GM19328 (cell line): ENCODE measurements at regions not wholly inside any gene's neighbourhood (a gene's known extent, or its start where the extent isn't known, plus 50 kb on each side); places are given as distances from the start of the nearest gene placed in this dataset.
A peak's percentile ranks its signal among the peaks of the same experiment; 100 is the strongest.
"Not testable (repeated sequence)": the region's sequence is repeated elsewhere in the genome, so short reads cannot be mapped to it uniquely, and the experiment has no call there.

Experiments
- ATAC-seq: cut with Tn5 transposase; IDR thresholded peaks from one replicate; pipeline ENCODE4 v1.9.1; 2021; ENCODE audit warnings: mild to moderate bottlenecking, moderate library complexity; ENCODE audit not compliant: unreplicated experiment

- no peak for ATAC-seq
Observed at GRCh38 chr3:76505202-76505845, 534.6 kb upstream of the ROBO2 start.

- no peak for ATAC-seq
Observed at GRCh38 chr3:76509179-76509830, 530.6 kb upstream of the ROBO2 start.

GRCh38 chr3:76514836-76515235 lies 525.1 kb upstream of the ROBO2 start:
- no peak for ATAC-seq

DNA sequence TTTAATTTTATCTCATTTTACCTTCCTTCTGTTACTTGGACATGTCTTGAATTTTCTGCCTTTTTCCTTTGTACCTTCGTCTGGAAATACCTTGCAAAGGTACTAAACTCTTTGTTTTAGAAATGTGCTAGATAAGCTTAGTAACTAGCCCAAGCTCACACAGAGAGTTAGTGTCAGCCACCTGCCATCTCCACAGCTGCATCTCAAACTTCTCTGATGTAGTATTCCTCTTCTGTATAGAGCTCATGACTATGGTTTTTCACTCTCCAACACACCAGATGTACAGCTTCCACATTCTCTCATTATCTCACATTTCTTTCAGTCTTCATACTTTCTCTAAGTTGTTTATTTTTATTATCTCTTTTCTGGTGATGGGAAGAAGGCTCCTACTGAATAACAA lies 516.6 kb upstream of the ROBO2 start:
- no peak for ATAC-seq

DNA sequence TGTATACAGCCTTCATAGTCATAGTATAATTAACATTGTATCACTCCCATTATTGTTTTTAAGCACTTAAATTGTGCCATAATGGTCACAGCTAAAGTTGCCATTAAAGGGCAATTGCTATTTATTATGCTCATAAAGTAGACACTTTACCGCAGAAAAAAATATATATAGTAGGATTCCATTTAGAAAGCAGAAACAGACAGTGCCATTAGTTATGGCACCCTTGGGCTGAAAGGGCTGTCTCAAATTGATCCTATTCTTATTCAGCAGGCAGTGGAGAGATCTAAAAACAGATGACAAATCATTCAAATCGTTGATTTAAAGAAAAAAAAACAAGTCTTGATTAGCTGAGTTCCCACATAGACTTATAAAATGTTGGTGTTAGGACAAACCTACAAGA lies 514.2 kb upstream of the ROBO2 start:
- no peak for ATAC-seq

- ATAC-seq, result no peak
Observed at GRCh38 chr3:76527773-76528172, 512.1 kb upstream of the ROBO2 start.

- ATAC-seq, result no peak
Observed at GRCh38 chr3:76532158-76532822, 507.6 kb upstream of the ROBO2 start.

DNA sequence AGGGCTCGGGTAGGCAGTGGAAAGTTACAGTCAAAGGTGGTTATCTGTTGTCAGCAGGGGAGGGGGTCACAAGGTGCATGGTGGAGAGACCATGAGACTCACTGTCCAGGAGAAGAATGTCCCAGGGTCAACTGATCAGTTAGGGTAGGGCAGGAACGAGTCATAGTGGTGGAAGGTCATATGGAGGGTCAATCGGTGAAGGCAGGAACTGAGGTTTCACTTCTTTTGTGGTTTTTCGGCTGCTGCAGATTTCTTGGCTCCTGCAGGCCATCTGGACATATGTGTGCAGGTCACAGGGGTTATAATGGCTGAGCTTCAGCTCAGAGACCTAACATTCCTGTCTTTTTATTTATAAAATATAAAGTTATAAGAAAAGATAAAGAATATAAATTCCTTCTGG lies 506.2 kb upstream of the ROBO2 start:
- ATAC-seq, result not testable (repeated sequence)

GRCh38 chr3:76537857-76538256 lies 502.0 kb upstream of the ROBO2 start:
- ATAC-seq, result peak; percentile 61

DNA sequence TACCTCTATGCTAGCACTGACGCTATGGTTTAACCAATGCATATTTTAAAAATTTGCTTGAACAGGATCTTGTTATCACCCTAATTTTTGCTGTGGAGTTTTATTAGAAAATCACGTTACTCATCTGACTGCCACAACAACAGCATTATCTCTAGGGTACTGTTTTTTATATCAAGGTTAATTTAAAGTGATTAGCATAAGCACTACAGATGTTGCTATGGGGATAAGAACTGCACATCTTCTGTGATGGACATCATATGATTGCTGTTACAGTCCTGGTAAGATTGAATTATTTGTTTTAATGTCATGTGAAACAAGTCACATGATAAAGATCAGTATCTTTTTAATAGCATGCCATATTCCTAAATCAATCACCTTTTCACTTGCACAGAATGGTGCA lies 492.2 kb upstream of the ROBO2 start:
- no peak for ATAC-seq

- ATAC-seq, result no peak
Observed at GRCh38 chr3:76550522-76551201, 489.2 kb upstream of the ROBO2 start.

DNA sequence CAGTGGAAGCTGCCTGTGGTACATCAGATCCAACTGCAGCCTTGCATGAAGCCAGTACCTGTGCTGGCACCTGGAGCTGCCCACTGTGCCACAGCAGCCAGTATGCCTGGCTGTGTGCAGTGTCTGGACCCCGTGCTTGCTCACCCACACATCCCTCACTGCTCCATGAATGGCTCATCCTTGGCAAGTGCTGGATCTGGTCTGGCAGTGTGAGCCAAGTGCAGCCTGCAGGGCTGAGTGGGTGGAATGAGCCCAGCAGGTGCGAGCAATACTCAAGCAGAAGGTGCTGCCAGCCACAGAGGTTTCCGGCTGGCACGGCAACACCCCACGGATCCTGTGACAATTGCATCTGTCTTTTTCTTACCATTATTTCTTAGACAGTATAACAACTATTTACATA lies 488.2 kb upstream of the ROBO2 start:
- no peak for ATAC-seq

GRCh38 chr3:76552653-76553052 lies 487.2 kb upstream of the ROBO2 start:
- no peak for ATAC-seq

GRCh38 chr3:76554707-76555106 lies 485.2 kb upstream of the ROBO2 start:
- ATAC-seq, result no peak

- ATAC-seq, result no peak
Observed at GRCh38 chr3:76561494-76562236, 478.2 kb upstream of the ROBO2 start.

DNA sequence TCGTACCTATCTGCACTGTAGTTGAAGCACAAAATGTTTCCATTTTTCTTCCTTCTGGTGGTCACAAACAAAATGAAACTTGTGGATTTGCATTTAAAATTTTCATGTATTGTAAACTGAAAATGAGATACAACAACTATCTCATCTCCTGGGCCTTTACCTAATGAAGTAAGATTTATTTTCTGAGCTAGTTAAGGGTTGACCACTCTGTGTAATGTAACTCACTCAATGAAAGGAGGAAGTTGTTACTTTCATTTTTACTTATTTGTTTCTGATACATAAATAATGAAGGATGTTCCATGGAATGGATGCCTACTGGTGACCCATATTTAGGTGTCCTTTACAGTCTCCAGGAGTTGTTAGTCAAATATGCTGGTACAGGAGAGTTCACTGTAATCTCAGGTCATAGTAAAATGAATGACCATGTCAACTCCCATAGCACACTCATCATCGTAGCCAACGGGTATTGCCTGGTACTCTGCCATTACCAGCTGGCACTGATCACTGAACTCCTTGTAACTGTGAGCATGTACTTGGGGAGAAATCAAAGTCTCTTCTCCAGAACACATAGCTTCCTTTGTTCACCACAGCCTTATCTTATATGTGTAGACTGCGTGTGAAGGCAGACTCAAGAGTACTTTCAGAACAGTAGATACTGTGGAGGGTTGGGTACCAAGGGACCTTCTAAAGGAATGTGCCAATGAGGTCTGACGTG lies 474.2 kb upstream of the ROBO2 start:
- no peak for ATAC-seq

GRCh38 chr3:76566211-76566534 lies 473.7 kb upstream of the ROBO2 start:
- no peak for ATAC-seq

DNA sequence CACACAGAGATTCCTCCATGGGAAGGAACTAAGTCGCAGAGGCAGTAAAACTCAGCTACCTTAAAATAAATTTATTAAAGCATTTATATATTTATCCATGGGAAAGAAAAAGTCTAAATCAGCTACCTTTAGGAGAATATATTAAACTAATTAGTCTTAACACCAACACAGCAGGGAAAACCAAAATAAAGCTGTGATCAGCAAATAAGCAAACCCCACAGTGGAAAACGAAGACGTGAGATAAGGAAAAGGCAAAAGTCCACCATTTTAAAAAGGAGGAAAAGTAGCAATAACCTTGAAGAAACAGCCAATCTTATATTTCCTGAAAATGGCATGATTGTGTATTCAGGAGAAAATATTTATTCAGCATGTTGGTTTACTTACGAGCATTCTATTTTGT lies 473.0 kb upstream of the ROBO2 start:
- no peak for ATAC-seq

GRCh38 chr3:76570436-76571057 lies 469.4 kb upstream of the ROBO2 start:
- no peak for ATAC-seq

DNA sequence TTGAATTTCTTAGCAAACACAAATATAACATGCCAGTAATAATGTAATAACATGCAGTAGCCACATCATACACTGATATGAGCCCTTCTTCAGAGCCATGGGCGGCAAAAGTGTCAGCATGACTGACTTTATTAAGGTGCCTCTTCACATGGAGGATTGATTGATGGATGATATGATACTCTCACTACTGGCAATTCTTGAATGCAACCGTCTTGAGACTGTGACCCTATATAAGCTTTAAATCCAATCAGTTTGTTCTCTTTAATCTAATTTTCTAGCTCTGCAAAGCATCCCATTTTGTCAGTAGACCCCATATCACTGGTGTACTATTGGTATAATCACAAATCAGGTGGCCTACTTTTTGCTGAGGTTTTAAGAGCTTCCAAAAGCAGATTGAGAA lies 463.7 kb upstream of the ROBO2 start:
- ATAC-seq, result no peak
